ENCODE measurements at regions not wholly inside any gene's neighbourhood (a gene's known extent, or its start where the extent isn't known, plus 50 kb on each side); places are given as distances from the start of the nearest gene placed in this dataset.

DNA sequence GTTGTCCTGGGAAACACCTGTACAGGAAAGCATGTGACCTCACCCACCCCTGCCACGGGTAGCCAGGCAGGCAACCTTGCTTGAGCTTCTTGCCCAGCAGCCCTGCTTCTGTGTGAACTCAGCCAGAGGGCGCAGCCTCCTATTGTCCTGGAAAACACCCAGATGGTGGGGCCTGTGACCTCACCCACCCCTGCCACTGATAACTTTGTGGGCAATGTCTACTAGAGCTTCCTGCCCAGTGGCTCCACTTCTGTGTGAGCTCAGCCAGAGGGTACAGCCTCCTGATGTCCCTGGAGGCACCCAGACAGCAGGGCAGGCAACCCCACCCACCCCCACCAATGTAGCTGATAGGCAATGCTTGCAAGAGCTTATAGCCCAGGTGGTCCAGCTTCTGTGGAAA, 146.3 kb downstream of the DTHD1 start:
- TF ChIP-seq, protein P1, sequence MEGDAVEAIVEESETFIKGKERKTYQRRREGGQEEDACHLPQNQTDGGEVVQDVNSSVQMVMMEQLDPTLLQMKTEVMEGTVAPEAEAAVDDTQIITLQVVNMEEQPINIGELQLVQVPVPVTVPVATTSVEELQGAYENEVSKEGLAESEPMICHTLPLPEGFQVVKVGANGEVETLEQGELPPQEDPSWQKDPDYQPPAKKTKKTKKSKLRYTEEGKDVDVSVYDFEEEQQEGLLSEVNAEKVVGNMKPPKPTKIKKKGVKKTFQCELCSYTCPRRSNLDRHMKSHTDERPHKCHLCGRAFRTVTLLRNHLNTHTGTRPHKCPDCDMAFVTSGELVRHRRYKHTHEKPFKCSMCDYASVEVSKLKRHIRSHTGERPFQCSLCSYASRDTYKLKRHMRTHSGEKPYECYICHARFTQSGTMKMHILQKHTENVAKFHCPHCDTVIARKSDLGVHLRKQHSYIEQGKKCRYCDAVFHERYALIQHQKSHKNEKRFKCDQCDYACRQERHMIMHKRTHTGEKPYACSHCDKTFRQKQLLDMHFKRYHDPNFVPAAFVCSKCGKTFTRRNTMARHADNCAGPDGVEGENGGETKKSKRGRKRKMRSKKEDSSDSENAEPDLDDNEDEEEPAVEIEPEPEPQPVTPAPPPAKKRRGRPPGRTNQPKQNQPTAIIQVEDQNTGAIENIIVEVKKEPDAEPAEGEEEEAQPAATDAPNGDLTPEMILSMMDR (IDR thresholded peaks at IDR 0.05; ENCODE audit: low read depth, low read length) = no peak
- TF ChIP-seq, protein P2, sequence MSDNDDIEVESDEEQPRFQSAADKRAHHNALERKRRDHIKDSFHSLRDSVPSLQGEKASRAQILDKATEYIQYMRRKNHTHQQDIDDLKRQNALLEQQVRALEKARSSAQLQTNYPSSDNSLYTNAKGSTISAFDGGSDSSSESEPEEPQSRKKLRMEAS (IDR thresholded peaks at IDR 0.05; ENCODE audit: low read depth, low read length) = no peak

Measured in NB4 (cell line).